Caki2 (cell line): ENCODE measurements at regions not wholly inside any gene's neighbourhood (a gene's known extent, or its start where the extent isn't known, plus 50 kb on each side); places are given as distances from the start of the nearest gene placed in this dataset.

Source experiments
- DNase-seq: peaks from one replicate; pipeline ENCODE4 v3.0.0-alpha.2; 2015; ENCODE audit warnings: low read depth
- in situ Hi-C: cut with HindIII; loops from 2 replicates; pipeline ENCODE4 v1.10.0; 2016; ENCODE audit warnings: low sequenced_read_pairs, low pct_unique_long_range_greater_than_20kb, mixed read lengths

DNA sequence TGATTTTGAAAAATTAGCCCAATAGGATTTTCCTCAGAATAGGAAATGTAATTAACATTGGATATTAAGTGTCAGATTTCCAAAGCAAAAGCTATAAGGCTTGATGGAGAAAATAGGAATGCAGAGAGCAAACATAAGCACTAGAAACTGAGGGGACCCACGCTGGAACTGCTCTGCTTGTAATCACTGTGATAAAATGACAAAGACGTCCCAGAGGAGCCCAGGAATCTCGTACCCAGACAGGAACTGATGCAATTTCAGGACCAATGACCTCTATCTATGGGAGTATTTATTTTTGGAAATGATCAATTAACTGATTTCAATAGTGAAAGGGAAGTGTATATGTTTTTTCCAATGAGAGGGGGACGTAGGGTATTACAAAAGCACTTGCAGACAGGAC is 714.5 kb upstream of the WWC1 start:
- DNase-seq: no peak
- in situ Hi-C loops: no loop called here

DNA sequence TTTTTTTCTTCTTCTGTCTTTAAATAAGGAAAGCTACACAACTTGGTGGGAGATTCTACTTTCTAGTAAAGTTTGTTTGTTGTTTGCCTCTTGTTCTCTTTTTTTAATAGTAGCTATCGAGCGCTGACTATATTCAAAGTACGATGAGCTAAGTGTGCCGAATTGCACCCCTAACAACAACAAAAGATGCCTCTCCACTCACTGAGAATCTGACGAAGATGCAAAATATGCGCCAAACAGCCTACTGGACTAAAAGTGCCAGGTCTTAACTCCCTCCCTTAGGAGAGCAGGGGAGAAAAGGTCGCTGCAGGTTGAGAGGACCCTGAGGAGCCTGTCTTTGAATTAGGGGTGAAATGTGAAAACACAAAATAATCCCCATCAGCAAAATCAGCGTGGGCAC is 713.8 kb upstream of the WWC1 start:
- no peak for DNase-seq
- in situ Hi-C loops: no loop called here

DNA sequence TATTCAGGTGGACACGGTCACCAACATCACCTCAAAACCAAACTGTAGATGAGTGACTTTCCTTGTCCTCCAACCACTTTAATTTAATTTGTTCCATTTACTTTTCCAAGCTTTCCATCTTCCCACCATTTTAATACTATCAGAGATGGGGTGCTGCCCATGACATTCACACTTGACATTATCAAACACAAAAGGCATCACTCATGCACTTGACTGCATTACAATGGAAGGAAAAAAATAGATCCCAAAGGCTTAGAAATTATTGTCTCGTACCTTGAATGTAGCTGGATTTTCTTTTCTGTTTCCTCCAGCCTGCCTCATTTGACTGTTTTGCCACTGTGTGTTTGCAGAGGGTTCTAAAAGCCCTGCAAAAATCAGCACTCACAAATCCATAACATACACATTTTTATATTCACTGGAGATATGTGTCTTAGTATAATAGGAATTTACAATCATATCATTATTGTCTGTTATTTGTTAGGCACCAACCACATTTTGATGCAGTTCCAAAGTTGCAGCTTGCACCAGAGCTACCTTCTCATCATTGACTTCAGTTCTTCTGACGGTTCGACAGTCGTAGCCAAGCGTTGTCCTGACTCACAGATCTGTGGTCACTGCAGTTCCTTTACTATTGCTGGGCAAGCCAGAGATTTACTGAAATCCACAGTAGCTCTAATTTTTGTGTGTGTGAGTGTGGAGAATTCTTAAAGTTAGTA is 712.3 kb upstream of the WWC1 start:
- no peak for DNase-seq
- in situ Hi-C loops: no loop called here

DNA sequence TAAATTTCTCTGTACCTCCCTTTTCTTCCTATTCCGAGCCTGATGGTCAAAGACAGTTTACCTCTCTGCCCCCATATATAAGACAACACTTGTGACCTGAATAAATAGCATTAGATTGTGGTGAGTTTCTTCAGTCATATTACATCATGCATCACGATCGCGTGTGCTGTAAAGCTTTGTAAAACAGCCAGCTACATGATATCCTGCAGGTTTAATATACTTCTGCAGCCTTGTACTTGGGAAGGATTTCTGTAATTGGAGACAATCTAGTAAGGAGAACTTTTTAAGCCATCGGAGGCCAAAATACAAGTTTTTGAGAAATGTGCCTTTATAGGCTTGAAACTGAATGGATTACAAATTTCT is 711.8 kb upstream of the WWC1 start:
- in situ Hi-C loops: no loop called here
- no peak for DNase-seq

DNA sequence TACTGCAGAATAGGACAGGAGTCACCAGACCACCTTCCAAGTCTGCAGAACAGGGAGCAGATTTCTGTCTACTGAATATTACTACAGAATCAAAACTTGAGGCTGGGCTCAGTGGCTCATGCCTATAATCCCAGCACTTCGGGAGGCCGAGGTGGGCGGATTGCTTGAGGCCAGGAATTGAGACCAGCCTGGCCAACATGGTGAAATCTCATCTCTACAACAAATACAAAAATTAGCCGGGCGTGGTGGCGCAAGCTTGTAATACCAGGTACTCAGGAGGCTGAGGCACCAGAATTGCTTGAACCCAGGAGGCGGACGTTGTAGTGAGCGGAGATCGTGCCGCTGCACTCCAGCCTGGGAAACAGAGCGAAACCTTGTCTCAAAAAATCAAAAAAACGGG is 710.8 kb upstream of the WWC1 start:
- in situ Hi-C loops: no loop called here
- DNase-seq: no peak

DNA sequence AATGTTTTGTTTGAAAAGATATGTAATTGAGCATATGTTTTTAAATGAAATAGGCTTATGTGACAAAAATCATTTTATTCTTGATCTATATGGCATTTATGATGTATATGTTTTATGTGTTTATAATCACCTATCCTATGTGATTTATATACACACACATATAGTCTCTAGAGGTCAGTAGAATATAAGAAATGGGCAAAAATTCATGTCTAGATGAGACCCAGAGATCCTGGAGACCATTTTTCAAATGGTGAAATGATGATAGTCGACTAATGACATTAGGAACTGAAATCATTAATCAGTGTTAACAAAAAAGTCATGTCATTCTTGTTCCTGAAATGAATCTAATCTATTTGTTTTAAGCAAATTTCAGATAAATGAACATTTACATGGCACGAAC is 709.2 kb upstream of the WWC1 start:
- no peak for DNase-seq
- in situ Hi-C loops: no loop called here

DNA sequence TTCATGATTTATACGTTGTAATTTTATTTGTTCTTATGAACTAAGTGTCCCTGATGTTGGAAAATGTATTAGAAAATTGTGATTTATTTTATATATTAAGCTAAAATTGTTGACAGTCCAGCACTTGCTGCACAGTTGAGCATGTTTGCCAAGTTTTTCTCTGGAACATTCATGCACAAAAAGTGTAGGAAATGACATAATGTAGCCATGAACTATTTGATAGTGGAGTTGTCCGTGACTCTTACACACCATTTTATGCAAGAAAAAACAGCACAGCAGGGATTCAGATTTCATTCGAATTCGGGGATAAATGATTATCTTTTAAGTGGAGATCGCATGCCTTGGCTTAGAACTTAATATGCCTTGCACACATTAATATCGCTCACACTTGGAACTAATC is 708.6 kb upstream of the WWC1 start:
- DNase-seq: no peak
- in situ Hi-C loops: no loop called here

DNA sequence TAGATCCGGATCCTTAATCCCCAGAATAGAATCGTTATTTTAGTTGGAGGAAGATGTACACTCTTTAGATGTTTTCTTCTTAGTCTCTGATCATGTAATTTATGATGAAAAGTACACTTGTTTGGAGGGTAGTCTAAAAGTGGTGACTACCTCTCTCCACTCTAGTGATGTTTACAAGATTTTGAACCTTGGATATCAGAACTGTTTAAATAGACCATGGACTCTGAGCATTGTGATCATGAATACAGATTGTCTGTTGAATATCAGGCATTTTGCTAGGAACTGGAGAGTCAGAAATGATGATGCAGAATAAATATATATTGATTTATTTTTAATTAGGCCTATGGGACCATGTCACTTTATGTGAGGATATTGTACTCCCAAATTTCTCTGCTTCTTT is 706.3 kb upstream of the WWC1 start:
- DNase-seq: no peak
- in situ Hi-C loops: no loop called here

DNA sequence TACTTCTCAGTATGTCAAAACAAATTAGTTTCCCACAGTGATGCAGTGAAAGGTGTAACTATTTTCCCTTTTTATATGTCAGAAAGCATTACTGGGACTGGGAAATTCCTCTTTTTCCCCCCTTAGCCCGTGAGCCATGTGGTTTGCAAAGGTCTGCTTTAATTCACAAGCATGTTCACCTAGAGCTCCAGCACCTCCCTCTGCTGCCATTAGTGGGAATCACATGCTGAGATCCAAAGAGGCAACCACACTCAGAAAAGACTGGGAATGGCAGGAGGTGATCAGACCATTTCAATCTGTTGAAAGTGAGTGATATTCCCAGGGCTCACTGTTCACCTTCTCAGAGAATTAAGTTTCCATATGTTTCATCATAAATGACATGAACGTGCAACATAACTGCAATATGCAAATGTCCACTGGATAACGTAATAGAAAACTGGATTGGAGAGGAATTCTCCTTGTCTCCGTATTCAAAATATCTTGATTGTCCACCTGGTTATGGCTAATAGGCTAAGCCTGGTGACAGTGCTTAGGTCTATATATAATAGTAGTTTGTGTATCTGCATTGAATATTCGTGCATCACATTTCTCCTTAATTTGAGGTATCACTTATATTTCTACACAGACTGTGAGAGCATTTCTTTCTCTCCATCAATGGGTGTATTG is 703.5 kb upstream of the WWC1 start:
- in situ Hi-C loops: no loop called here

DNA sequence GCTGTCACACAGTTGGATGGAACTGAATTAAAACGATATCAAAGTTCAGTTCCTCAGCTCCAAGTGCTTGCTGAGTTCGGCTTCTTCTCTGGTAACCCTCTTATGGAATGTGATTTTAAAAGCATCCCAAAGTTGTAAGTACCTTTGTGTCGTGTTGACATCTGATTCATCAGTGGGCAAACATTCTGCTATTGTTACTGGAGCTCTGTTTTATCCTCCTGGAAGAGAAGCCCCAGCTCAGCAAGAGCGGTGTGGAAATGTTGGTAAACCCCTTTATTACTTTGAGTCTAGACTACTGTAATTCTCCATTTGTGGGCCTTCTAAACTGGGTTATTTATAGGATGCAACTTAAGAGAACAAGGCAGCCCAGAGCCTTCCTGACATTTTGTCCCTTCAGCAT is 699.3 kb upstream of the WWC1 start:
- no peak for DNase-seq
- in situ Hi-C loops: no loop called here

More for the DNA sequence above, 703.5 kb upstream of the WWC1 start:
- peak; percentile 14 for DNase-seq

DNA sequence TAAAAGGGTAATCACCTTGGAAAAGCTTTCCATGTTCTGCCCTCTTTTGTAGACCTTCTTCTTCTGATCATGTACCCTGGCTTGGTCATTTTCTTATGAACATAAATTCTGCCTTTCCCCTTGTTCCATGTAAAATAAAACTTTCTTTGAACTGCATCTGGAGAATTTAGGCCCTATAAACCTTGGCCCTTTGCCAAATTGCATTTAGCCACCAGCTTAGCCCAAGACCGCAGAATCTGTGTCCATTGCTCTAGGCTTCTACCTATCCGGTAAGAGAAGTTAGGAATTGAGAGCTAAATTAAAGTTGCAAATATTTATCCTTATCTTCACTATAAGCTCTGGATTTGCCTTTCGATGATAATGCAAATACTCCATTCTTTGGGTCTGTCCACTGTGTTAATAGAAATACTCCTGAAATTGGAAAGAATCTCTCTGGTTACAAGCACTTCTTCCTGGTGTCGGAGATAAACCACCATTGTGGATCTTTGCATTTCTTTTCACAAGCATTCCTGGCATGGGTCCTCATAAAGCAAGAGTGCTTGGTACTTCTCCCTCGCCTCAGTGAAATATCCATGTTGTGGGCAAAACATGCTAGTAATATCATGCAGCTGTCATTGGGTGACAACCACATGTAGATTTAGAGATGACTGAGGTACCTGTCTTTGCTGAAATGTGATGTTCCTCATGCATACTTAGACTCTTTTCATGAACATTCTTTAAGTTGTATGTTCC is 698.0 kb upstream of the WWC1 start:
- DNase-seq: no peak
- in situ Hi-C loops: no loop called here

DNA sequence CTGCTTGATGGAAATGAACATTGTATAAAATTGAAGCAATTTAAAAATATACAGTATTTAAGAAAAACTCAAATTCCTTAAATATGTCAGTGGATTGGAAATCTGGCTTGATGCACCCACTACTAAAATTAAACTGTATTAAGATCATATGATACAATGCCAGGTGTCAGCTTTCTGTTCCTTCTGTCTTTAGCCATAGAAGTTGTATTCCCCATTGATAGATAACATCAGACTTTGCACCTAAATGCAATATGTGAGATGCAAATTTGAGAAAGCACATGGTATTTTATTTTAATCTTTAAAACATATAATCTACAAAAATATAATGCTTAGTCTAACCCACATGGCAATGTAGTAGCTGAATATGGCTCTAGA is 697.4 kb upstream of the WWC1 start:
- in situ Hi-C loops: no loop called here

DNA sequence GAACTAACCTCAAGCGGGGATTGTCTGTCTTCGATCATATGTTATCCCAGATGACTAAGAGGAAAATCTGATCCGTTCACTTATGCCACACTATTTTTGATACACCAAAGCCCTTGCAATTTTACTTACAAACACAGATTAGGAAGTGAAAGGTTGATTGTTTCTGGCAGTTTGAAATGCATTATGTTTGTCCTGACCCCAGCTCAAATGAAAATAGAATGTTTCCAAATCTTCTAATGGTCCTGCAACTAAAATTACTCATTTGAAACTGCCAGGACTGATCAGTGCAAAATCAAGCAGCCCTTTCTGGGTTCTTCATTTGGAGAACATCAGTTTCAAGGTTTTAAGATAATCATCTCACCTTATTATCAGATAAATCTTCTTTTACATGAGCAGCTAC is 696.7 kb upstream of the WWC1 start:
- in situ Hi-C loops: no loop called here
- DNase-seq: no peak

More for the DNA sequence above, 697.4 kb upstream of the WWC1 start:
- DNase-seq: no peak

DNA sequence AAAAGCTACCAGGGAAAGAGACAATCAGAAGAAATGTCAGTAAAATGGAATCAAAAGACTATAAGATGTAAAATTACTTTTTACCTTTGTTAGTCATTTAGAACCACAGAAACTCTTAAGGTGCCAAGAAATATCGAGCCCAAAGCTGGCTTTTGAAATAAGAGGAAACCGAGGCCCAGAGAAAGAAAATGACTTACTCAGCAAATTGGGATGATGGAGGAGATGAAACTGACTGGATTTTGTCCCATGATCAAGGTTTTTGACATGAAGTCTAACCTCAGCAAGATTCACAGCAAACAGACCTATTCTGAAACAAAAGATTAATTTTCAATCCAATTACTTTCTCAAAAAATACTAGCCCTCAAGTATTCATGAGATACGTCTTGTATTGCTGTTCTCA is 696.2 kb upstream of the WWC1 start:
- DNase-seq: no peak
- in situ Hi-C loops: no loop called here

DNA sequence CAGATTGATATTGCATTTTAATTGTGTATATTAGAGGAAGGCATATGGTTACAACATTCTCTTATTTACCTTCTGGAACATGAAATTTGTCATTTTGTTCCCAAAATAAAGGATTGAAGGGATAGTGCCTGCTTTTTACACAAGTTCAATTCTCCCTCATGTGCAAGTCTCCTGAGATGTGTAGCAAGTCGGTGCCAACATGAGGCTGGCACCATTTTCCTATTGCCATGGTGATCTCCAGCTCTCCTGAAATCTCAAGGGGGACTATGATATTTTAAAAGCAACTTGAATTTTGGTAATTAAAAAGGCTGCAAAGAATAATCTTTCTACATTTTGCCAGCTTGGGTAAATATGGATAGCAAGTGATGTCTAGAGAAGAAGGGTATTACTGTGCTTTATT is 693.3 kb upstream of the WWC1 start:
- in situ Hi-C loops: no loop called here
- no peak for DNase-seq

DNA sequence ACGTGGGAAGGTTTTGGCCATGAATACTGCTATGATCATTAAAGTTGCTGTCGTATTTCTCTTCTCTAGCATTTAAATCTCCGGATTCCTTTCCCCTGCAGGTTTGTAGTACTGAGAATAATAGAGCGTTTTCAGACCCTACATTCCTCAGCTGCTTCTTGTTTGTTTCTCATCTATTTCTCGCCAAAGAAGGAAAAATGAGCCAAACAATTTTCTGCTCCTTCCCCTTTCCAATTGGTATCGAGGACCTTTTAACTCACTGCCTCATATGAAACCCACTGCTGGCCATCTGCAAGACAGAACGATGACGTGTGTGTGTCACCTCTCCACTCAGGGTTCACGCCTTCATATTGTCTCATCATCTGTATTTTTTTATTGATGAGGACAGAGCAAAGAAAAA is 689.4 kb upstream of the WWC1 start:
- no peak for DNase-seq
- in situ Hi-C loops: no loop called here

DNA sequence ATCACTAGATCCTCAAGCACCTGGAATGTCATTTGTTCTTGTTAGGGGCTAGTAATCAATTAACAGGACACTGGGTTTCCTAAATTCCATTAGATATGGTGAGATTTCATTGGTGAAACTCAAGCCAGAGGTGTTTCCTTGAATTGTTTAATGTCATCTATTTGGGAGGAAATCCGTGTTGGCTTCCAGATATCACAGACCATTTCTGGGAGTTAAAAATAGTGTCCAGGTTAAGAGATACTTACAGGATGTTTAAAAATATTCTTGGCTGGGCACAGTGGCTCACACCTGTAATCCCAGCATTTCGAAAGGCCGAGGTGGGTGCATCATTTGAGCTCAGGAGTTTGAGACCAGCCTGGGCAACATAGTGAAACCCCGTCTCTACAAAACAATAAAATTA is 688.3 kb upstream of the WWC1 start:
- no peak for DNase-seq
- in situ Hi-C loops: no loop called here

DNA sequence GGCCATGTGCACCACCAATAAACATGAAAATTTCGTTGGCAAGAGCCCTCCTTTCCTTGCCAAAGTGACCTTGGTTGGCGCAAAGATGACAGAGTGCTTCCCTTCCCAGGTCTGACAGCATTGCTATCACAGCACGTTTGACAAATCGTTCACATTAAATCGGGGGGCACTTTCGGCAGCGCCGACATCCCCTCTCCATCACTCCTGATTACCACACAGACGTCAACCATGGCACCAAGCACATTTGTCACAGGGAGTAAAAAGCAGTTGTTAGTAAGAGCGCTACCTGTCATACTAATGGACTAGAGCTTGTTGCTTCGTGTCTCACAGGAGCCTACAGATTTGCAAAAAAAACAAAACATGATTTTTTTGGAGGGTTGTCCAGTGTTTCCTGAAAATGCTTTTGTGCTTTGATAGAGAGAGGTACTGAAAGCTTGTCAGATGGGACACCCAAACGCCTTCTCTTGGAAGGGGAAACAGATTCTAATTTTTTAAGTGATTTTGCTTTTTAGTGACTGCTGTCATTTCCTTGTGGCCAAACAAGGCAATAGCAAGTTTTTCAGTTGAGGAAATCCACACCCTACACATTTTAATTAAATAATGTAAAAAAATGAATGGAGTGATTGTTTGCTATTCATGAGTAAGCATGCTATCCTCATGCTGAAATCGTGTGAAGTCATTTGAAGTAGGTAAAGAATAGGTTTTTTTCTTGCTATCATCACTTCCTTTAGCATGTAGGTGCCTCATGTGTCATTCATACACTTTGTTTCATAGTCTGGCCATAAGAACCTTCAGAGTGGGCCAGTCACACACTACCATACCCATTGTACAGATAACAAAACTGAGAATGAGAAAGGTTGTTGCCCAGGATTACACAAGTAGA is 682.8 kb upstream of the WWC1 start:
- no peak for DNase-seq
- in situ Hi-C loops: no loop called here
